ENCODE measurements at regions not wholly inside any gene's neighbourhood (a gene's known extent, or its start where the extent isn't known, plus 50 kb on each side); places are given as distances from the start of the nearest gene placed in this dataset.

GRCh38 chr12:93019212-93019927 is 90.3 kb upstream of the EEA1 start:
- TF ChIP-seq POLR2A (IDR thresholded peaks at IDR 0.05), result no peak
- TF ChIP-seq, protein P1, sequence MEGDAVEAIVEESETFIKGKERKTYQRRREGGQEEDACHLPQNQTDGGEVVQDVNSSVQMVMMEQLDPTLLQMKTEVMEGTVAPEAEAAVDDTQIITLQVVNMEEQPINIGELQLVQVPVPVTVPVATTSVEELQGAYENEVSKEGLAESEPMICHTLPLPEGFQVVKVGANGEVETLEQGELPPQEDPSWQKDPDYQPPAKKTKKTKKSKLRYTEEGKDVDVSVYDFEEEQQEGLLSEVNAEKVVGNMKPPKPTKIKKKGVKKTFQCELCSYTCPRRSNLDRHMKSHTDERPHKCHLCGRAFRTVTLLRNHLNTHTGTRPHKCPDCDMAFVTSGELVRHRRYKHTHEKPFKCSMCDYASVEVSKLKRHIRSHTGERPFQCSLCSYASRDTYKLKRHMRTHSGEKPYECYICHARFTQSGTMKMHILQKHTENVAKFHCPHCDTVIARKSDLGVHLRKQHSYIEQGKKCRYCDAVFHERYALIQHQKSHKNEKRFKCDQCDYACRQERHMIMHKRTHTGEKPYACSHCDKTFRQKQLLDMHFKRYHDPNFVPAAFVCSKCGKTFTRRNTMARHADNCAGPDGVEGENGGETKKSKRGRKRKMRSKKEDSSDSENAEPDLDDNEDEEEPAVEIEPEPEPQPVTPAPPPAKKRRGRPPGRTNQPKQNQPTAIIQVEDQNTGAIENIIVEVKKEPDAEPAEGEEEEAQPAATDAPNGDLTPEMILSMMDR (IDR thresholded peaks at IDR 0.05 in 8 of 11, conservative IDR thresholded peaks at IDR 0.05 in 3 of 11), result no peak
- no peak for TF ChIP-seq POLR2AphosphoS5 (IDR thresholded peaks at IDR 0.05)

All from spleen (tissue), 7 donors.